ENCODE measurements at regions not wholly inside any gene's neighbourhood (a gene's known extent, or its start where the extent isn't known, plus 50 kb on each side); places are given as distances from the start of the nearest gene placed in this dataset.

- no peak for TF ChIP-seq CTCF (IDR thresholded peaks at IDR 0.05; ENCODE audit: poor library complexity, severe bottlenecking)
- no peak for TF ChIP-seq EP300 (conservative IDR thresholded peaks at IDR 0.05; ENCODE audit: poor library complexity, severe bottlenecking)
- TF ChIP-seq RAD21 (conservative IDR thresholded peaks at IDR 0.05) = no peak
- TF ChIP-seq POLR2AphosphoS5 (IDR thresholded peaks at IDR 0.05) = no peak
- no peak for TF ChIP-seq TAF1 (IDR thresholded peaks at IDR 0.05; ENCODE audit: low read depth)
- no peak for TF ChIP-seq SMC3 (conservative IDR thresholded peaks at IDR 0.05; ENCODE audit: poor library complexity)
Measured at GRCh38 chr2:234249873-234250272, 199.4 kb downstream of the SPP2 start.
